ENCODE measurements at regions not wholly inside any gene's neighbourhood (a gene's known extent, or its start where the extent isn't known, plus 50 kb on each side); places are given as distances from the start of the nearest gene placed in this dataset.

DNA sequence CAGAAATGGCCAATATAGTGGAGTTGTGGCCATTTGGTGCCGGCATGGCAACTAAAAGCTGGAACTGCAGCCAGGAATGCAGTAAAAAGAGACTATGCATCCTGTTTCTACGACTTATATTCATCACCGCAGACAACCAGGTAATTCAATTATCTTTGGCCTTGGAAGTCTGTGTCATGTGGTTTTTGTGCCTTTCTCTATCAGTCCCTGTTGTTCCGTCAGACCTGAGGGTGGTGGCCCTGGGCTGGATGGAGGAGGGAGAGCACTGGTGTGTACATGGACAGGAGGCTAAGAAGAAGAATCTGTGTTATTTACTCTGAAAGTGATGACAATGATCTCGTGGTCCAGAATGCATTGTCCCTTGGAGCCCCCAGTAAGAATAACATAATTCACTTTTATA, 852.6 kb downstream of the VRK1 start:
- Histone ChIP-seq H3K4me1 (ENCODE audit: control insufficient read depth, insufficient read depth, low read length) (no peaks in the 10 kb centered on the region), H3K27me3 (ENCODE audit: control insufficient read depth, insufficient read depth, low read length) (no peaks in the 10 kb centered on the region), H3K9me3 (replicated peaks; ENCODE audit: low read length) (peaks cover 4% of the 10 kb centered on the region), H3K4me3 (ENCODE audit: low read length) (no peak overlapping the region), H3K4me2 (ENCODE audit: low read length) (no peak overlapping the region), H3K36me3 (ENCODE audit: insufficient read depth, low read length) (no peaks in the 10 kb centered on the region), H3K9ac (ENCODE audit: low read depth, low read length) (no peak overlapping the region)

- Histone ChIP-seq H3K9ac (ENCODE audit: low read depth, low read length) (no peak overlapping the region), H3K9me3 (replicated peaks; ENCODE audit: low read length) (peaks cover 13% of the 10 kb centered on the region), H3K36me3 (ENCODE audit: insufficient read depth, low read length) (no peaks in the 10 kb centered on the region), H3K4me1 (ENCODE audit: control insufficient read depth, insufficient read depth, low read length) (no peaks in the 10 kb centered on the region), H3K4me2 (ENCODE audit: low read length) (no peak overlapping the region), H3K4me3 (ENCODE audit: low read length) (no peak overlapping the region), H3K27me3 (ENCODE audit: control insufficient read depth, insufficient read depth, low read length) (no peaks in the 10 kb centered on the region)
These were observed 858.2 kb downstream of the VRK1 start for GRCh38 chr14:97655169-97655948.

DNA sequence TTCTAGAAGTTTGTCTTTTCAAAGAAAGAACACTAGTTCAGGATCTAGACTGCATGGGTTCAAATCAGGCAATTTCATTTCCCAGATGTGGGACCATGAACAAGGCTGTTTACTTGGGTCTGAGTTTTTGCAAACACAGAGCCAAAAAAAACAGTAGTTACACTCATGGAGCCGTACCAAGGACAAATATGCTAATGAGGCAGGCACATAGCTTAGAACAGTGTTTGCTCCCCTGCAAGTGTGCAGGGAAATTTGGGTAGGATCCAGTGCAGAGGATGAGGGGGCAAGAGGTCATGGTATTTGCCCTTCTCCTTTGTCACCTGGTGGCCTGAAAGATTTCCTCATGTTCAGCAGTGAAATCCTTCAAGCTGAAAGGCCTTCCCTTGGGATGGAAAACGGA, 860.4 kb downstream of the VRK1 start:
- no peak overlapping the region for H3K9ac ChIP-seq (ENCODE audit: low read depth, low read length)
- H3K27me3 ChIP-seq (ENCODE audit: control insufficient read depth, insufficient read depth, low read length) = no peaks in the 10 kb centered on the region
- no peaks in the 10 kb centered on the region for H3K36me3 ChIP-seq (ENCODE audit: insufficient read depth, low read length)
- no peaks in the 10 kb centered on the region for H3K4me1 ChIP-seq (ENCODE audit: control insufficient read depth, insufficient read depth, low read length)
- no peak overlapping the region for H3K4me2 ChIP-seq (ENCODE audit: low read length)
- peaks cover 14% of the 10 kb centered on the region for H3K9me3 ChIP-seq (replicated peaks; ENCODE audit: low read length)
- H3K4me3 ChIP-seq (ENCODE audit: low read length) = no peak overlapping the region

DNA sequence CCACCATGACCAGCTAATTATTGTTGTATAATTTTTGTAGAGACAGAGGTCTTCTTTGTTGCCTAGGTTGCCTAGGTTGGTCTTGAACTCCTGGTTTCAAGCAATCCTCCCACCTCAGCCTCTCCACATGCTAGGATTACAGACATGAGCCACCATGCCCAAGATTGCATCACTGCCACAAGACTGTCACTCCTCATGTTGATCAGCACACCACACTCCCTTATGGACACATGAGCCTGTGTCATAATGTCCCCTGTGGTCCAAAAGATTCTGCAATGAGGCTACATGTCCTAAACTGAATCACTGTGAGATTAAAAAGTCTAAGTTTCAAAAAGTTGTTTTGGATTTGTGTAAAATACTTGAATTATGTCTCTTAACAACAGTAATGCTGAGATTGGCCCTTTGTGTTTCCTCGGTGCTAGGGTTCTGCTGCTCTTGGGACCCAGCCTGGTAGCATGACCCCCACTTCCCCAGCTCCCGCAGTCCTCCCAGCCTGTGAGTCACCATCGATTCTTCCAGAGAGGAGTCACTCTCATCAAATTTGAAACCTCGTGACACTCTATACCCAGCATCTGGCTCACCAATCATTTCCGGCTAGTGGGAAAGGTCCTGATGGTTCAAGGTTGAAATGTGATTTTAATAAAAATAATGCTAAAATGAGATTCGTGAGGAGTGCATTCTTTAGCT, 890.9 kb downstream of the VRK1 start:
- Histone ChIP-seq H3K9ac (ENCODE audit: low read depth, low read length) (no peak overlapping the region), H3K27me3 (ENCODE audit: control insufficient read depth, insufficient read depth, low read length) (no peaks in the 10 kb centered on the region), H3K4me2 (ENCODE audit: low read length) (no peak overlapping the region), H3K9me3 (replicated peaks; ENCODE audit: low read length) (peaks cover 6% of the 10 kb centered on the region), H3K36me3 (ENCODE audit: insufficient read depth, low read length) (no peaks in the 10 kb centered on the region), H3K4me3 (ENCODE audit: low read length) (no peak overlapping the region), H3K4me1 (ENCODE audit: control insufficient read depth, insufficient read depth, low read length) (no peaks in the 10 kb centered on the region)

GRCh38 chr14:97688631-97689336, 891.6 kb downstream of the VRK1 start:
- H3K27me3 ChIP-seq (ENCODE audit: control insufficient read depth, insufficient read depth, low read length) = no peaks in the 10 kb centered on the region
- H3K36me3 ChIP-seq (ENCODE audit: insufficient read depth, low read length) = no peaks in the 10 kb centered on the region
- H3K9ac ChIP-seq (ENCODE audit: low read depth, low read length) = no peak overlapping the region
- H3K4me1 ChIP-seq (ENCODE audit: control insufficient read depth, insufficient read depth, low read length) = no peaks in the 10 kb centered on the region
- no peak overlapping the region for H3K4me2 ChIP-seq (ENCODE audit: low read length)
- peaks cover 6% of the 10 kb centered on the region for H3K9me3 ChIP-seq (replicated peaks; ENCODE audit: low read length)
- no peak overlapping the region for H3K4me3 ChIP-seq (ENCODE audit: low read length)

GRCh38 chr14:97692084-97692483, 894.9 kb downstream of the VRK1 start:
- H3K4me3 ChIP-seq (ENCODE audit: low read length) = no peak overlapping the region
- H3K27me3 ChIP-seq (ENCODE audit: control insufficient read depth, insufficient read depth, low read length) = no peaks in the 10 kb centered on the region
- H3K4me2 ChIP-seq (ENCODE audit: low read length) = no peak overlapping the region
- H3K4me1 ChIP-seq (ENCODE audit: control insufficient read depth, insufficient read depth, low read length) = no peaks in the 10 kb centered on the region
- H3K9me3 ChIP-seq (replicated peaks; ENCODE audit: low read length) = peaks cover 6% of the 10 kb centered on the region
- no peaks in the 10 kb centered on the region for H3K36me3 ChIP-seq (ENCODE audit: insufficient read depth, low read length)
- no peak overlapping the region for H3K9ac ChIP-seq (ENCODE audit: low read depth, low read length)

DNA sequence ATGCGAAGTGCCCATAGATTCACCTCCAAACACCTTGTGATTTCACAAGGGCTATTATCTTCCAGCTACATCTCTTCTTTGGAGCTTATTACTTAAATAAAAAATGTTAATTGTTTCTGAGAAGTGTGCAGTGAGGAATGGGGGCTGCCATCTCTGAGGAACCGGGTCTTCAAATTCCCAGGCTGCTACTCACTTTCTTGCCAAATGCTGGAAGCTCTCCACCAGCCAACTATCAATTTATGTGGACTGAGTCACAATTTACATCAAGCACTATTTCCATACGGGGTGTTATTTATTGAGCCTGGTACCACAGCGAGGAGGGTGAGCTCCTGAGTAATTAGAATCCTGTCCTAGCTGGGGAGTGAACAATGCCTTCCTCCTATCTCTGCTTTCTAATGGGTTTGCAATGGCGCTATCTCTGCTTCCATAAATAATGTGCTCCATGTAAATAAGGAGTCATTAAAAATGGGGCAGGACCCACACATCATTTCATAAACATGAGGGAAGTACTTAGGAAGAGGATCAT, 898.3 kb downstream of the VRK1 start:
- H3K4me2 ChIP-seq (ENCODE audit: low read length) = no peak overlapping the region

DNA sequence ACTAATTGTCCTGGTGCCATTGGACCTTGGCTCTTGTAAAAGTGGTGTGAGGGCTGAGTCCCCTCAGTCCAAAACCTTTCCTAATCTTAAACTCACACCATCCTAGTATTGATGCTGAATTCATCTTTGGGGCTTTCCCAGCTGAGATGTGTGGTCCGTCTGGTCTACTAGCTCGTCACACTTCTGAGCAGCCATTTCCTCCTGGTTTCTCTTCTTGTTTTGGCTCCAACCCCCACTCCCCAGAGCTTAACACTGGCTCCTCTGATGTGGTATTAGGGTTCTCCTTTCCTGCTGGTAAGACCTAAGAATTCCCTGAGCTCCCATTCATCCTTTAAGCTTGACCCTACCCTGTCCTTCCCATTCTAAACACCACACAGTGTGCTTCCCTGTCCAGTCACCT, 900.6 kb downstream of the VRK1 start:
- peaks cover 7% of the 10 kb centered on the region for H3K9me3 ChIP-seq (replicated peaks; ENCODE audit: low read length)
- H3K9ac ChIP-seq (ENCODE audit: low read depth, low read length) = no peak overlapping the region
- no peaks in the 10 kb centered on the region for H3K27me3 ChIP-seq (ENCODE audit: control insufficient read depth, insufficient read depth, low read length)
- H3K4me2 ChIP-seq (ENCODE audit: low read length) = no peak overlapping the region
- no peak overlapping the region for H3K4me3 ChIP-seq (ENCODE audit: low read length)
- H3K4me1 ChIP-seq (ENCODE audit: control insufficient read depth, insufficient read depth, low read length) = no peaks in the 10 kb centered on the region
- no peaks in the 10 kb centered on the region for H3K36me3 ChIP-seq (ENCODE audit: insufficient read depth, low read length)

More for the DNA sequence above, 898.3 kb downstream of the VRK1 start:
- Histone ChIP-seq H3K4me3 (ENCODE audit: low read length) (no peak overlapping the region), H3K36me3 (ENCODE audit: insufficient read depth, low read length) (no peaks in the 10 kb centered on the region), H3K9me3 (replicated peaks; ENCODE audit: low read length) (peaks cover 7% of the 10 kb centered on the region), H3K27me3 (ENCODE audit: control insufficient read depth, insufficient read depth, low read length) (no peaks in the 10 kb centered on the region), H3K4me1 (ENCODE audit: control insufficient read depth, insufficient read depth, low read length) (no peaks in the 10 kb centered on the region), H3K9ac (ENCODE audit: low read depth, low read length) (no peak overlapping the region)

- Histone ChIP-seq H3K4me2 (ENCODE audit: low read length) (no peak overlapping the region), H3K9me3 (replicated peaks; ENCODE audit: low read length) (peaks cover 7% of the 10 kb centered on the region), H3K4me3 (ENCODE audit: low read length) (no peak overlapping the region), H3K27me3 (ENCODE audit: control insufficient read depth, insufficient read depth, low read length) (no peaks in the 10 kb centered on the region), H3K4me1 (ENCODE audit: control insufficient read depth, insufficient read depth, low read length) (no peaks in the 10 kb centered on the region), H3K36me3 (ENCODE audit: insufficient read depth, low read length) (no peaks in the 10 kb centered on the region), H3K9ac (ENCODE audit: low read depth, low read length) (no peak overlapping the region)
These were observed 901.8 kb downstream of the VRK1 start for GRCh38 chr14:97699026-97699425.

- H3K4me3 ChIP-seq (ENCODE audit: low read length) = no peak overlapping the region
- peaks cover 7% of the 10 kb centered on the region for H3K9me3 ChIP-seq (replicated peaks; ENCODE audit: low read length)
- no peak overlapping the region for H3K9ac ChIP-seq (ENCODE audit: low read depth, low read length)
- H3K27me3 ChIP-seq (ENCODE audit: control insufficient read depth, insufficient read depth, low read length) = no peaks in the 10 kb centered on the region
- no peaks in the 10 kb centered on the region for H3K4me1 ChIP-seq (ENCODE audit: control insufficient read depth, insufficient read depth, low read length)
- H3K4me2 ChIP-seq (ENCODE audit: low read length) = no peak overlapping the region
- H3K36me3 ChIP-seq (ENCODE audit: insufficient read depth, low read length) = no peaks in the 10 kb centered on the region
These were observed 906.0 kb downstream of the VRK1 start for GRCh38 chr14:97703006-97703760.

DNA sequence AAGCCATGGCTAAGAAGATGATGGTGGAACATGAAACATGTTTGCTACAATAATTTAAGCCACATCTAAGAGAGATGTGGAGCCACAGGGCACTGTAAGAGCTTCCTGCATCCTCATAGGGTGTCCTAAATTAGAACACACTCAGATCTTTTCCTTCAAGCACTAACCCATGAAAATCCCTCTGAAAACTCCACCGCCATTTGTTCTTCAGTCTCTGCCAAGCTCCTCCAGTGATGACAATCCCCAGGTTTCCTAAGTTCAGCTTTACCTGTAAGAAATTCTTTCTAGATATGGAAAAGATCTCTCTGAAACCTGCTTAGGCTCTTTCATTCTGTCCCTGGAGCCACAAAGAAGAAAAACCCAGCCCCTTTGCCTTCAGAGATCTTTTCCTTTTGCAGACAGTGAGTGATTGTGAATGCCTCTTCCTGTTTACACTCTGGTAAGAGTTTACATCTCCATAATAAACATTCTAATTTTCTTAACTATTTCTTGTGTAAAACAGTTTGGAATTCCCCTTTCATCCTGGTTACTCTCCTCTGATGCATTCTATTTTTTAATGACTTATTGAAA, 907.2 kb downstream of the VRK1 start:
- Histone ChIP-seq H3K4me2 (ENCODE audit: low read length) (no peak overlapping the region), H3K9me3 (replicated peaks; ENCODE audit: low read length) (peaks cover 5% of the 10 kb centered on the region), H3K9ac (ENCODE audit: low read depth, low read length) (no peak overlapping the region), H3K36me3 (ENCODE audit: insufficient read depth, low read length) (no peaks in the 10 kb centered on the region), H3K4me1 (ENCODE audit: control insufficient read depth, insufficient read depth, low read length) (no peaks in the 10 kb centered on the region), H3K4me3 (ENCODE audit: low read length) (no peak overlapping the region), H3K27me3 (ENCODE audit: control insufficient read depth, insufficient read depth, low read length) (no peaks in the 10 kb centered on the region)

Measured in skeletal muscle satellite cell (primary cell).